ENCODE measurements at regions not wholly inside any gene's neighbourhood (a gene's known extent, or its start where the extent isn't known, plus 50 kb on each side); places are given as distances from the start of the nearest gene placed in this dataset.

DNA sequence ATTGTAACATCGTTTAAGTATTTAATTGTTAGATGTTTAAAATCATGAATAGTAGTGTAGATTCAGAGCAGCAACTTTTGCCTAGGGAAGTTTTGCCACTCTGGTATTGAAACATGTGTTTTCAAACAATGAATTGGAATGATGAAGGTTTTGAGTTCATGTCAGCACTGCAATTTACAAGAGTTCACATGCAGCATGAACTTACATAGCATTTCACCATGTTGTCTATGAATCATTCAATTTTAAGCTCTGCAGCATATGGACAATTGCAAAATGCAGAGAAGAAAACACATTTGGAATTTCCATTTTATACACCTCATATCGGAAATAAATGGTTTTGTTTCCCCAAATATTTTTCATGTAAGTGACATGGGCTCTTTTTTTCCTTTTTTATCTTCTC is 170.7 kb upstream of the CDKN3 start:
- TF ChIP-seq POLR2AphosphoS5 (IDR thresholded peaks at IDR 0.05) (no peak), POLR2A (IDR thresholded peaks at IDR 0.05) (no peak)
- TF ChIP-seq, protein P1, sequence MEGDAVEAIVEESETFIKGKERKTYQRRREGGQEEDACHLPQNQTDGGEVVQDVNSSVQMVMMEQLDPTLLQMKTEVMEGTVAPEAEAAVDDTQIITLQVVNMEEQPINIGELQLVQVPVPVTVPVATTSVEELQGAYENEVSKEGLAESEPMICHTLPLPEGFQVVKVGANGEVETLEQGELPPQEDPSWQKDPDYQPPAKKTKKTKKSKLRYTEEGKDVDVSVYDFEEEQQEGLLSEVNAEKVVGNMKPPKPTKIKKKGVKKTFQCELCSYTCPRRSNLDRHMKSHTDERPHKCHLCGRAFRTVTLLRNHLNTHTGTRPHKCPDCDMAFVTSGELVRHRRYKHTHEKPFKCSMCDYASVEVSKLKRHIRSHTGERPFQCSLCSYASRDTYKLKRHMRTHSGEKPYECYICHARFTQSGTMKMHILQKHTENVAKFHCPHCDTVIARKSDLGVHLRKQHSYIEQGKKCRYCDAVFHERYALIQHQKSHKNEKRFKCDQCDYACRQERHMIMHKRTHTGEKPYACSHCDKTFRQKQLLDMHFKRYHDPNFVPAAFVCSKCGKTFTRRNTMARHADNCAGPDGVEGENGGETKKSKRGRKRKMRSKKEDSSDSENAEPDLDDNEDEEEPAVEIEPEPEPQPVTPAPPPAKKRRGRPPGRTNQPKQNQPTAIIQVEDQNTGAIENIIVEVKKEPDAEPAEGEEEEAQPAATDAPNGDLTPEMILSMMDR (IDR thresholded peaks at IDR 0.05), result no peak
